HFF-Myc (cell line): ENCODE measurements at regions not wholly inside any gene's neighbourhood (a gene's known extent, or its start where the extent isn't known, plus 50 kb on each side); places are given as distances from the start of the nearest gene placed in this dataset.

ENCODE experiments used
- DNase-seq: peaks from one replicate; pipeline ENCODE4 v3.0.0-alpha.2; 2011; ENCODE audit warnings: low read depth; ENCODE audit errors: extremely low read depth
- H3K4me3 ChIP-seq: replicated peaks from 2 replicates; pipeline ENCODE4 v1.5.1; 2011; ENCODE audit warnings: low read depth, mild to moderate bottlenecking, control low read depth, low read length
- TF ChIP-seq, protein P1 (sequence below): IDR thresholded peaks from 2 replicates; pipeline ENCODE4 v1.5.1; 2012; ENCODE audit warnings: mild to moderate bottlenecking, low read depth, low read length, control low read depth; ENCODE audit errors: missing control alignments

- TF ChIP-seq, protein P1, sequence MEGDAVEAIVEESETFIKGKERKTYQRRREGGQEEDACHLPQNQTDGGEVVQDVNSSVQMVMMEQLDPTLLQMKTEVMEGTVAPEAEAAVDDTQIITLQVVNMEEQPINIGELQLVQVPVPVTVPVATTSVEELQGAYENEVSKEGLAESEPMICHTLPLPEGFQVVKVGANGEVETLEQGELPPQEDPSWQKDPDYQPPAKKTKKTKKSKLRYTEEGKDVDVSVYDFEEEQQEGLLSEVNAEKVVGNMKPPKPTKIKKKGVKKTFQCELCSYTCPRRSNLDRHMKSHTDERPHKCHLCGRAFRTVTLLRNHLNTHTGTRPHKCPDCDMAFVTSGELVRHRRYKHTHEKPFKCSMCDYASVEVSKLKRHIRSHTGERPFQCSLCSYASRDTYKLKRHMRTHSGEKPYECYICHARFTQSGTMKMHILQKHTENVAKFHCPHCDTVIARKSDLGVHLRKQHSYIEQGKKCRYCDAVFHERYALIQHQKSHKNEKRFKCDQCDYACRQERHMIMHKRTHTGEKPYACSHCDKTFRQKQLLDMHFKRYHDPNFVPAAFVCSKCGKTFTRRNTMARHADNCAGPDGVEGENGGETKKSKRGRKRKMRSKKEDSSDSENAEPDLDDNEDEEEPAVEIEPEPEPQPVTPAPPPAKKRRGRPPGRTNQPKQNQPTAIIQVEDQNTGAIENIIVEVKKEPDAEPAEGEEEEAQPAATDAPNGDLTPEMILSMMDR, result no peak
- DNase-seq, result no peak
- no peak overlapping the region for H3K4me3 ChIP-seq
These were observed 66.3 kb downstream of the RRM2 start for GRCh38 chr2:10188729-10189305.

GRCh38 chr2:10190255-10190654 is 67.7 kb downstream of the RRM2 start:
- H3K4me3 ChIP-seq, result no peak overlapping the region
- no peak for DNase-seq
- TF ChIP-seq, protein P1, result no peak

DNA sequence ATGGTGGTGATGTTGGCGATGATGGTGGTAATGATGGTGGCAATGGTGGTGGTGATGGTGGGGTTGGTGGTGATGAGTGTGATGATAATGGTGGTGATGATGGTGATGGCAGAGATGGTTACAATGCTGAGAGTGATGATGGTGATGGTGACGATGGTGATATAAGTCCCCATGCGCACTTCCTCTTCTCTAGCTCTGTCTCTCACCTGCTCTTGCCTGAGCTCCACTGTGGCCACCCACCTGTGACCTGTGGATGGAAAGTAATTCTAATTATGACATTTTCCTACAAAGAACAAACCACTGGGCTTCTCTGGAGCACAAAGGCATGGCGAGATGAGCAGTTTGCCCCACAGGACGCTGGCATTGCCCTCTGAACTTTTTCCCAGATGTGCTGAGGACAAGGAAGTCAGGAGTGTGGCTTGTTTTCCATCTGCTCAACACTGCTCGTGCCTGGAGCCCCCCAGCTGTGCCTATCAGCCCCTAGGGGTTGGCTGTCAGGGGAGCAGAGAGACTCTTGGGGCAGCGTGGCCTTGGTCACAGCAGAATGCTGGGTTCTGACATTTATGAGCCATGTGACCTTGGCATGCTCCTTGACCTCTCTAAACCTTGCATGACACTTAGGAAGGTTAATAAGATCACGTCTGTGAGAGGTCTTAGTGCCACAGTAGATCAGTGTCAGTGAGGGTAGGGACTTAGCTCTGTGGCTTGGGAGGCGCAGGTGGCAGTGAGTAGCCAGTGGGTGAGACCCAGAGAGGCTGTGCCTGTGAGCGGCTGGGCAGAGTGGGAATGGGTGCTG is 68.4 kb downstream of the RRM2 start:
- no peak overlapping the region for H3K4me3 ChIP-seq
- TF ChIP-seq, protein P1, result no peak
- no peak for DNase-seq

DNA sequence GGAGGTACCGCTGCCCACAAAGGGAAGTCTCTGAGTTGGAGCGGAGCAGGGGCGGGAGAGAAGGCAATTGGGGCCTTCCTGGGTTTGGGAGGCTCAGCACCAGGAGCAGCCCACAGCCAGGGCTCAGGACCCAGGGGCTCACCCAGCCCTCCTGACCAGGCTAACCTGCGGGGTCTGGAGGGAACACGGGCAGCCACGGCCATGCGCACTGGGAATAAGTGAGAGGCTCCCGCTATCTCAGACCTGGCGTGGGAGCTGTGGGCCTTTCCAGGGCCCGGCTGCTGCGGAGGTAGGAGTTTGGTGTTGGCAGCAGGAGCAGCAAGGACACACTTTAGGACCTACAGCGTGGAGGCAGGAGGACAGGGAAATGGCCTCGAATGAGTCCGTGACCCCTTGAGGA is 69.0 kb downstream of the RRM2 start:
- TF ChIP-seq, protein P1, result no peak
- H3K4me3 ChIP-seq, result no peak overlapping the region
- DNase-seq, result no peak

GRCh38 chr2:10192392-10193015 is 70.0 kb downstream of the RRM2 start:
- TF ChIP-seq, protein P1, result no peak
- no peak overlapping the region for H3K4me3 ChIP-seq
- DNase-seq, result no peak

DNA sequence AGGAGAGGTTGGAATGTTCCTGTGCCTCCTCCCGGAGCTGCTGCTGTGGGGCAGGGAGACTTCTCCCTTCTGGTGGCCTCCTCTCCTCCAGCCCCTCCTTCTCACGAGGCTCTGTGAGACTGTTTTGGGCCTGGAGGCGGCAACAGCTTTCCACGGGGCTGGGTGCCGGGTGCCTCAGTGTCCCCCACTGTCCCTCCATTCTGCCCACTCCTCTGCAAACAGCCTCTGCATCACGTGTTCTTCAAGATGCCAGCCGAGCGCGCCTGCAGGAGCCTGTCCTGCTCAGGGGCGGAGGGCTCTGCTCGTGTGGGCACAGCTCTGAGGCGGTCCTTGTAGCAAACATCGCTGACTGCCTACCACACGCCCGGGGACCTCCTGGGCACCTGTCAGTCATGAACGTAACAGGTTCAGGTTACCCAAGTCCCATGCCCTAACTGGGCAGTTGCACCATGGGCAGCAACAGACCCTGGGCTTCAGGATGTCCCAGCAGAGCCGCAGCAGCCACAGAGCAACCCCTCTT is 70.8 kb downstream of the RRM2 start:
- no peak overlapping the region for H3K4me3 ChIP-seq
- no peak for DNase-seq
- TF ChIP-seq, protein P1, result no peak
